ENCODE measurements at regions not wholly inside any gene's neighbourhood (a gene's known extent, or its start where the extent isn't known, plus 50 kb on each side); places are given as distances from the start of the nearest gene placed in this dataset.
A peak's percentile ranks its signal among the peaks of the same experiment; 100 is the strongest.

- intact Hi-C loops (cut with micrococcal nuclease), result no loop called here
- TF ChIP-seq NRF1 (conservative IDR thresholded peaks at IDR 0.05 in 1 of 2, IDR thresholded peaks at IDR 0.05 in 1 of 2), result no peak
- no peak for TF ChIP-seq ARID3B (CRISPR knock-in tag; IDR thresholded peaks at IDR 0.05; ENCODE audit: borderline replicate concordance)
- no peak for TF ChIP-seq ILF3 (IDR thresholded peaks at IDR 0.05; ENCODE audit: borderline replicate concordance)
- no peak for TF ChIP-seq POLR2A (conservative IDR thresholded peaks at IDR 0.05)
- TF ChIP-seq ZNF398 (CRISPR knock-in tag; IDR thresholded peaks at IDR 0.05), result no peak
- no peak for TF ChIP-seq PTBP1 (IDR thresholded peaks at IDR 0.05; ENCODE audit: low read depth, low read length)
- no peak for TF ChIP-seq KLF16 (IDR thresholded peaks at IDR 0.05)
- no peak for TF ChIP-seq MLLT1 (IDR thresholded peaks at IDR 0.05)
- TF ChIP-seq ZNF384 (IDR thresholded peaks at IDR 0.05; ENCODE audit: low read depth, low read length), result no peak
- TF ChIP-seq ZNF764 (CRISPR knock-in tag; IDR thresholded peaks at IDR 0.05; ENCODE audit: low read depth), result no peak
- TF ChIP-seq ZKSCAN3 (CRISPR knock-in tag; IDR thresholded peaks at IDR 0.05), result no peak
- TF ChIP-seq E4F1 (CRISPR knock-in tag; IDR thresholded peaks at IDR 0.05; ENCODE audit: borderline replicate concordance), result no peak
- no peak for TF ChIP-seq ZNF354B (CRISPR knock-in tag; IDR thresholded peaks at IDR 0.05)
- no peak for TF ChIP-seq MAFK (IDR thresholded peaks at IDR 0.05; ENCODE audit: low read length)
- no peak for TF ChIP-seq GABPB2 (CRISPR knock-in tag; conservative IDR thresholded peaks at IDR 0.05)
- no peak for TF ChIP-seq ZNF3 (CRISPR knock-in tag; IDR thresholded peaks at IDR 0.05)
- TF ChIP-seq NUFIP1 (IDR thresholded peaks at IDR 0.05; ENCODE audit: partially characterized antibody), result no peak
These were observed 123.6 kb upstream of the TMEM72 start for GRCh38 chr10:44787480-44788075.

More at GRCh38 chr10:44787480-44788075, 123.6 kb upstream of the TMEM72 start:
- Histone ChIP-seq H2AFZ (ENCODE audit: low read depth, low read length) (no peak overlapping the region), H3K27ac (ENCODE audit: extremely low read depth, low read depth, low read length) (no peak overlapping the region), H3K36me3 (ENCODE audit: control insufficient read depth, insufficient read depth, low read length) (no peaks in the 10 kb centered on the region), H3K79me2 (ENCODE audit: control insufficient read depth, insufficient read depth, low read length) (no peaks in the 10 kb centered on the region), H3K9me3 (replicated peaks; ENCODE audit: control insufficient read depth, insufficient read depth, low read depth, low read length) (no peaks in the 10 kb centered on the region), H3K9ac (ENCODE audit: insufficient read depth in 1 of 2, low read depth in 2 of 2, low read length in 2 of 2) (no peak overlapping the region), H4K20me1 (replicated peaks; ENCODE audit: control insufficient read depth, insufficient read depth, low read length) (no peaks in the 10 kb centered on the region), H3K27me3 (ENCODE audit: control insufficient read depth in 2 of 2, insufficient read depth in 2 of 2, low read length in 2 of 2) (no peaks in the 10 kb centered on the region; a peak in 1 of 5 replicates), H3K4me3 (no peak overlapping the region), H3K9me1 (ENCODE audit: control insufficient read depth, insufficient read depth, low read length) (no peaks in the 10 kb centered on the region), H3K4me2 (ENCODE audit: insufficient read depth, low read length) (no peak overlapping the region), H3K4me1 (replicated peaks in 1 of 2; ENCODE audit: control insufficient read depth in 2 of 2, insufficient read depth in 2 of 2, low read length in 2 of 2) (peaks cover 0 to 5% of the 10 kb centered on the region in 2 experiments; a peak in 2 of 5 replicates)
- FAIRE-seq (no peak), ATAC-seq (peak; percentile 35; the same call in 2 of the 3 replicates), DNase-seq (ENCODE audit: extremely low read depth in 1 of 4, low spot score in 3 of 4) (no peak)
- ChIA-PET POLR2A (interaction anchor here (0.7 kb wide), 1 partner anchor 12 kb away, joined by 3 read pairs; no protein-coding TSS in a partner anchor), CTCF (ENCODE audit: low intra/inter-chr PET ratio) (interaction anchor here (0.7 kb wide), 1 partner anchor 822 kb away, joined by 3 read pairs; no protein-coding TSS in a partner anchor)
- no TSS peak for BruUV-seq (replicated peaks)
- in situ Hi-C loops (cut with MboI), result no loop called here
- 2% methylated on average over 7 of the region's 7 CpGs for WGBS (ENCODE audit: insufficient coverage, low coverage, missing lambda C conversion rate)

All from K562 (cell line).